ENCODE measurements at regions not wholly inside any gene's neighbourhood (a gene's known extent, or its start where the extent isn't known, plus 50 kb on each side); places are given as distances from the start of the nearest gene placed in this dataset.
A peak's percentile ranks its signal among the peaks of the same experiment; 100 is the strongest.
"Not testable (repeated sequence)": the region's sequence is repeated elsewhere in the genome, so short reads cannot be mapped to it uniquely, and the experiment has no call there.

GRCh38 chr2:20499387-20499786, 52.5 kb downstream of the RHOB start:
- H3K4me1 Mint-ChIP-seq = no peaks in the 10 kb centered on the region
- H3K27ac Mint-ChIP-seq = no peak overlapping the region
- ATAC-seq (ENCODE audit: low read depth) (no peak), DNase-seq (ENCODE audit: low spot score in 2 of 2) (no peak)
- no peak overlapping the region for H3K4me3 Mint-ChIP-seq
- no peaks in the 10 kb centered on the region for H3K36me3 Mint-ChIP-seq
- H3K27me3 Mint-ChIP-seq = peaks cover 17% of the 10 kb centered on the region
- no peaks in the 10 kb centered on the region for H3K9me3 Mint-ChIP-seq

DNA sequence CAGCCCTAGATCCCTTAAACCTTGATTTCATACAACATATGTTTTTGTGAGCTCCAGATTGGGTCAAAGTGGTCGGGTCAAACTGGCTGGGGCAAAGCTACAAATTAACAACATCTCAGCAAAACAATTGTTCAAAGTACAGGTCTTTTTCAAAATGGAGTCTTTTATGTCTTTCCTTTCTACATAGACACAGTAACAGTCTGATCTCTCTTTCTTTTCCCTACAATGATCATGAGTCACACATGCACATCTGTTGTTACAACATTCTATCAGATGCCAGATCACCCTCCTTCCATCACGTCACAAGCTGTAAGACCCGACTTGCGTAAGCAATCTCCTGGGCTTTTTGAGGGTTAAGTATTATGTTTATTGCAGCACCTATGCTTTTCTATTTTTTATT, 55.1 kb downstream of the RHOB start:
- Mint-ChIP-seq H3K4me3 (no peak overlapping the region), H3K9me3 (no peaks in the 10 kb centered on the region), H3K27ac (no peak overlapping the region), H3K27me3 (peaks cover 17% of the 10 kb centered on the region), H3K4me1 (peaks cover 4% of the 10 kb centered on the region), H3K36me3 (no peaks in the 10 kb centered on the region)
- ATAC-seq (ENCODE audit: low read depth) (no peak), DNase-seq (ENCODE audit: low spot score in 2 of 2) (no peak)

DNA sequence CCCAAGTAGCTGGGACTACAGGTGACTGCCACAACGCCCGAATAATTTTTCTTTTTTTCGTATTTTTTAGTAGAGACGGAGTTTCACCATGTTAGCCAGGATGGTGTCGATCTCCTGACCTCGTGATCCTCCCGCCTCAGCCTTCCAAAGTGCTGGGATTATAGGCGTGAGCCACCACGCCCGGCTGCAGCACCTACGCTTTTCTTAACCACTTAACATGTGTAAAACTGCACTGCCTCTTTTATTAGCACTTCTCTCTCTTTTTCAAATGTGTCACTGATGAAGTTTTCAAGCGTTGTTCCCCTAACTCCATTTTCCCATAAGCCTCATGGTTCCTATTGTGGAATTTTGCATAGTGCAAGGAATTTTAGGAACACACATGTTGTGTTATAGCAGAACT, 55.6 kb downstream of the RHOB start:
- not testable (repeated sequence) for H3K36me3 Mint-ChIP-seq; H3K27ac Mint-ChIP-seq; ATAC-seq (ENCODE audit: low read depth); H3K9me3 Mint-ChIP-seq; DNase-seq (ENCODE audit: low spot score in 2 of 2); H3K4me1 Mint-ChIP-seq; H3K4me3 Mint-ChIP-seq
- H3K27me3 Mint-ChIP-seq = peaks cover 13% of the 10 kb centered on the region

DNA sequence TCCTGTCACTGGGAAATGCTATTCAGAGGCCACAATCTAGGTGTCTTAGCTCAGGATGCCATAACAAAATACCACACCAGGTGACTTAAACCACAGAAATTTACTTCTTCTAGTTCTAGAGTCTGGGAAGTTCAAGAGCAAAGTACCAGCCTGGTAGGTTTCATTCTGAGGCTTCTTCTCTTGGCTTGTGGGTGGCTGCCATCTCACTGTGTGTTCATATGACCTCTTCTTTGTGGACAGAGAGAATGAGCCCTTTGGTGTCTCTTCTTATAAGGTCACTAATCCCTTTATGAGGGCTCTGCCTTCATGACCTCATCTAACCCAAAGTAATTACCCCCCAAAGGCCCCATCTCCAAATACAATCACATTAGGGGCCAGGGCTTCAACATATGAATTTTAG, 57.3 kb downstream of the RHOB start:
- Mint-ChIP-seq H3K4me3 (no peak overlapping the region), H3K27ac (no peak overlapping the region), H3K4me1 (peaks cover 6% of the 10 kb centered on the region), H3K27me3 (peaks cover 9% of the 10 kb centered on the region), H3K9me3 (no peaks in the 10 kb centered on the region), H3K36me3 (no peaks in the 10 kb centered on the region)
- ATAC-seq (ENCODE audit: low read depth) (no peak), DNase-seq (ENCODE audit: low spot score in 2 of 2) (no peak)

- Mint-ChIP-seq H3K27me3 (peaks cover 2% of the 10 kb centered on the region), H3K4me1 (peaks cover 6% of the 10 kb centered on the region), H3K4me3 (no peak overlapping the region), H3K27ac (no peak overlapping the region), H3K9me3 (no peaks in the 10 kb centered on the region), H3K36me3 (no peaks in the 10 kb centered on the region)
- no peak for ATAC-seq (ENCODE audit: low read depth)
- no peak for DNase-seq (ENCODE audit: low spot score in 2 of 2)
Observed at GRCh38 chr2:20506201-20506685, 59.4 kb downstream of the RHOB start.

DNA sequence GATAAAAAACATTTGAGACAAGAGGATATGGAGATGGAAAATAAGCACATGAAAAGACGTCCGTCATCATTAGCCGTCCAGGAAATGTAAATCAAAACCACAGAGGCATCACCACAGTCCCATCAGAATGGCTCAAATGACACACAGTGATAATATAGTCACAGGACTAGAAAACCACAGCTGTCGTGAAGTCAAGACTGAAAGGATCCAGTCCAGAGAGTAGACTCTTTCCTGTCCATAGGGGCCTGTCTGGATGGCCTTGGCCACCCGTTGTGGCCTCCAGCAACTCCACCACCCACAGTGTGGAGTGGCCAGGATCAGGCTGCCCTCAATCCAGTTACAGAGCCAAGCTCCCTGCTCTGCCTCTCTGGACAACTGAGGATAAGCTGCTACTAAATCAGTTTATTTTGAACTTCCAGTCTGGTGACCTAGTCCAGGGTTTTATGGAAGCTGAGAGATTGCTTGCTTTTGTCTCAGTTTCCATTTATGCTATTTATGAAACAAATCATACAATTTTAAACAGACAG, 60.4 kb downstream of the RHOB start:
- ATAC-seq (ENCODE audit: low read depth) = peak; percentile 85
- peaks cover 4% of the 10 kb centered on the region for H3K27me3 Mint-ChIP-seq
- H3K9me3 Mint-ChIP-seq = no peaks in the 10 kb centered on the region
- H3K4me1 Mint-ChIP-seq = peaks cover 6% of the 10 kb centered on the region
- no peak overlapping the region for H3K4me3 Mint-ChIP-seq
- DNase-seq (ENCODE audit: low spot score in 2 of 2) = no peak
- no peak overlapping the region for H3K27ac Mint-ChIP-seq
- no peaks in the 10 kb centered on the region for H3K36me3 Mint-ChIP-seq

GRCh38 chr2:20507711-20508110, 60.8 kb downstream of the RHOB start:
- Mint-ChIP-seq H3K4me1 (peaks cover 6% of the 10 kb centered on the region), H3K36me3 (no peaks in the 10 kb centered on the region), H3K27me3 (peaks cover 4% of the 10 kb centered on the region), H3K27ac (no peak overlapping the region), H3K9me3 (no peaks in the 10 kb centered on the region), H3K4me3 (no peak overlapping the region)
- ATAC-seq (ENCODE audit: low read depth) = no peak
- DNase-seq (ENCODE audit: low spot score in 2 of 2) = no peak

DNA sequence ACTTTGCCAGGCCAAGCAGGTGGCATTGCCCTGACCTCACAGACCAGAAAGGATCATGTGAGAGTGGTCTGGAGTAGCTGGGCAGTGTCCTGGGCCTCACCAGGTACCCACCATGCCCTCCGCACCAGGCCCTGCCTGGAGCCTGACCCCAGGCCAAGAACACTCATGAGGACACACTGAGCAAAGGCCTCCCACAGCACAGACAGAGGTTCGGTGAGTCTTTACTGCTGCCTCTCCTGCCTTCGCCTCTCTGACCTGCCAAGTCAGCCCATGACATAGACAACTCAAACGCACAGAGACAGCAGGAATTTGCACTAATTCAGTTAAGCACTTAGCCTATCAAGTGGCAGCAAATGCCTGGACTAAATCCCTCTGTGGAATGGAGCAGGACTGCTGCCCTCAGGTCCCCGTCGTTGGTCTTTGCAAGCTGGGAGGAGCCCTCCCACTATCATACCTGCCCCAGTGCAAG, 62.5 kb downstream of the RHOB start:
- peaks cover 11% of the 10 kb centered on the region for H3K27me3 Mint-ChIP-seq
- no peak overlapping the region for H3K4me3 Mint-ChIP-seq
- H3K9me3 Mint-ChIP-seq = no peaks in the 10 kb centered on the region
- H3K4me1 Mint-ChIP-seq = peaks cover 6% of the 10 kb centered on the region
- no peak overlapping the region for H3K27ac Mint-ChIP-seq
- no peak for ATAC-seq (ENCODE audit: low read depth)
- no peak for DNase-seq (ENCODE audit: low spot score in 2 of 2)
- H3K36me3 Mint-ChIP-seq = no peaks in the 10 kb centered on the region

- H3K27ac Mint-ChIP-seq = no peak overlapping the region
- H3K27me3 Mint-ChIP-seq = peaks cover 14% of the 10 kb centered on the region
- H3K36me3 Mint-ChIP-seq = no peaks in the 10 kb centered on the region
- DNase-seq (ENCODE audit: low spot score in 2 of 2) (no peak), ATAC-seq (ENCODE audit: low read depth) (no peak)
- peaks cover under 1% of the 10 kb centered on the region for H3K9me3 Mint-ChIP-seq
- no peak overlapping the region for H3K4me3 Mint-ChIP-seq
- peaks cover 6% of the 10 kb centered on the region for H3K4me1 Mint-ChIP-seq
Observed at GRCh38 chr2:20509770-20510490, 63.1 kb downstream of the RHOB start.

DNA sequence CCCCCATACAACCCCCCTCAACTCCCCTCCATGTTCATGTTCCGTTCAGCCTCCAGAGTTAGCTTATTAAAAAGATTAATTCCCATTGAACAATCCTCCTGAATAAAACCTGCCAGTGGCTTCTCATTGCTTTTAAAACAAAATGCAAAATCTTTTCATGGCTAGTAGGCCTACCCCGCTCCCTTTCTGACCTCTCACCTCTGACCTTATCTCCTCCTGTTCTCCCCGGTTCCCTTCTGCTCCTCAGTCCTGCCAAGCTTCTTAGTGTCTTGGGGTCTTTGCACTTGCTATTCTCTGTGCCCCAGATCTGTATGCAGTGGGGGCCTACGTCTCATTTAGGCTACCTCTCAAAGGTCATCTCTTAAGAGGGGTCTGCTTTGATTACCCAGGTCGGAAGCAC, 64.3 kb downstream of the RHOB start:
- Mint-ChIP-seq H3K4me3 (no peak overlapping the region), H3K27me3 (peaks cover 20% of the 10 kb centered on the region), H3K36me3 (peaks cover 2% of the 10 kb centered on the region), H3K9me3 (peaks cover 5% of the 10 kb centered on the region), H3K27ac (no peak overlapping the region), H3K4me1 (peaks cover 6% of the 10 kb centered on the region)
- ATAC-seq (ENCODE audit: low read depth) = no peak
- DNase-seq (ENCODE audit: low spot score in 2 of 2) = no peak

- ATAC-seq (ENCODE audit: low read depth) = no peak
- Mint-ChIP-seq H3K9me3 (peaks cover 5% of the 10 kb centered on the region), H3K36me3 (peaks cover 2% of the 10 kb centered on the region), H3K27ac (no peak overlapping the region), H3K27me3 (peaks cover 20% of the 10 kb centered on the region), H3K4me3 (no peak overlapping the region), H3K4me1 (no peaks in the 10 kb centered on the region)
- DNase-seq (ENCODE audit: low spot score in 2 of 2) = no peak
Observed at GRCh38 chr2:20512061-20512605, 65.3 kb downstream of the RHOB start.

DNA sequence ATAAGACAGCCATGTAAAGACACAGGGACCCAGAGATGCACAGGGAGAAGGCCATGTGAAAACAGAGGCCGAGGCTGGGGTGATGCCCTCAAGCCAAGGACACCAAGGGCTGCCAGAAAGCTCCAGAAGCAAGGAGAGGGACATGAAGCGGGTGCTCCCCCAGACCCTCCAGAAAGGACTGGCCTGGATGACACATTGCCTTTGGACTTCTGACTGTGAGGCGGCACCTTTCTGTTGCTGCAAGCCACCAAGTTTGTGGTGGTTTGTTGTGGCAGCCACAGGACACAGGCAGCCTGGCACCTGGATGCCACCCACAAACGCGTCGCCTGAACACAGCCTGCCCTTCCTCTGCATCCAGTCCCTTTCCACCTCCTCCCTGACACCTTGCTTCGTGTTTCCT, 67.1 kb downstream of the RHOB start:
- H3K27ac Mint-ChIP-seq = no peak overlapping the region
- DNase-seq (ENCODE audit: low spot score in 2 of 2) (no peak), ATAC-seq (ENCODE audit: low read depth) (no peak)
- H3K9me3 Mint-ChIP-seq = peaks cover 5% of the 10 kb centered on the region
- peaks cover 2% of the 10 kb centered on the region for H3K36me3 Mint-ChIP-seq
- peaks cover 20% of the 10 kb centered on the region for H3K27me3 Mint-ChIP-seq
- H3K4me1 Mint-ChIP-seq = no peaks in the 10 kb centered on the region
- H3K4me3 Mint-ChIP-seq = no peak overlapping the region

DNA sequence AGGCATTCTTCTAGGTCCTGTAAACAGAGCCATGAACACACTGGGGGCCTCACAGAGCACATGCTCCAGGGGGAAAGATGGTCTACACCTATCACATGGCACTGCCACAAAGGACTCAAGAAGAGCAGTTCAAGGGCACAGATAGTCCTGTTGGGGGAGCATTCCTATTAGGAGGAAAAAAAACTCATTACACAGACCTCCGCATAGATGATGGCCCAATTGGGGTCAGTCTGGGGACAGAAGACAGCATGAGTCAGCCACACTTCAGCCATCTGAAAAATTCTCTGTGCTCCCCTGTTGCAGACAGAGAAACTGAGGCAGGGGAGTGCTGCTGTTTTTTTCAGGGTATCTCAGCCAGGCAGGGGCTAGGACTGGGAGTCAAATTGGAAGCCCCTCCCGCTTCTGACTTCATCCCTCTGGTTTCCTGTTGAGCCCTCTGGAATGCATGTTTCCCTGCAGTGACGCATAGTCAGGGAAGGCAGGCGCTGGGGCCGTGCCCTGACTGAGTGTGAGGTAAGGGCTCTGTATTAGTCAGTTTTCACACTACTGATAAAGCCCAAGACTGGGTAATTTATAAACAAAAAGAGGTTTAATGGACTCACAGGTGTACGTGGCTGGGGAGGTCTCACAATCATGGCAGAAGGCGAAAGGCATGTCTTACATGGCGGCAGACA, 67.9 kb downstream of the RHOB start:
- H3K27me3 Mint-ChIP-seq = peaks cover 20% of the 10 kb centered on the region
- peaks cover 5% of the 10 kb centered on the region for H3K9me3 Mint-ChIP-seq
- peaks cover 2% of the 10 kb centered on the region for H3K36me3 Mint-ChIP-seq
- H3K4me1 Mint-ChIP-seq = no peaks in the 10 kb centered on the region
- DNase-seq (ENCODE audit: low spot score in 2 of 2) (no peak), ATAC-seq (ENCODE audit: low read depth) (no peak)
- H3K27ac Mint-ChIP-seq = no peak overlapping the region
- H3K4me3 Mint-ChIP-seq = no peak overlapping the region
